GM12872 (cell line): ENCODE measurements at regions not wholly inside any gene's neighbourhood (a gene's known extent, or its start where the extent isn't known, plus 50 kb on each side); places are given as distances from the start of the nearest gene placed in this dataset.

Experiments
- TF ChIP-seq, protein P1 (sequence below): IDR thresholded peaks from 3 replicates; pipeline ENCODE4 v1.5.1; 2011; ENCODE audit warnings: low read depth, mild to moderate bottlenecking, low read length, moderate library complexity; ENCODE audit not compliant: insufficient read depth

- TF ChIP-seq, protein P1, sequence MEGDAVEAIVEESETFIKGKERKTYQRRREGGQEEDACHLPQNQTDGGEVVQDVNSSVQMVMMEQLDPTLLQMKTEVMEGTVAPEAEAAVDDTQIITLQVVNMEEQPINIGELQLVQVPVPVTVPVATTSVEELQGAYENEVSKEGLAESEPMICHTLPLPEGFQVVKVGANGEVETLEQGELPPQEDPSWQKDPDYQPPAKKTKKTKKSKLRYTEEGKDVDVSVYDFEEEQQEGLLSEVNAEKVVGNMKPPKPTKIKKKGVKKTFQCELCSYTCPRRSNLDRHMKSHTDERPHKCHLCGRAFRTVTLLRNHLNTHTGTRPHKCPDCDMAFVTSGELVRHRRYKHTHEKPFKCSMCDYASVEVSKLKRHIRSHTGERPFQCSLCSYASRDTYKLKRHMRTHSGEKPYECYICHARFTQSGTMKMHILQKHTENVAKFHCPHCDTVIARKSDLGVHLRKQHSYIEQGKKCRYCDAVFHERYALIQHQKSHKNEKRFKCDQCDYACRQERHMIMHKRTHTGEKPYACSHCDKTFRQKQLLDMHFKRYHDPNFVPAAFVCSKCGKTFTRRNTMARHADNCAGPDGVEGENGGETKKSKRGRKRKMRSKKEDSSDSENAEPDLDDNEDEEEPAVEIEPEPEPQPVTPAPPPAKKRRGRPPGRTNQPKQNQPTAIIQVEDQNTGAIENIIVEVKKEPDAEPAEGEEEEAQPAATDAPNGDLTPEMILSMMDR: no peak
Observed at GRCh38 chrX:55379396-55379795, 72.5 kb upstream of the MAGEH1 start.

DNA sequence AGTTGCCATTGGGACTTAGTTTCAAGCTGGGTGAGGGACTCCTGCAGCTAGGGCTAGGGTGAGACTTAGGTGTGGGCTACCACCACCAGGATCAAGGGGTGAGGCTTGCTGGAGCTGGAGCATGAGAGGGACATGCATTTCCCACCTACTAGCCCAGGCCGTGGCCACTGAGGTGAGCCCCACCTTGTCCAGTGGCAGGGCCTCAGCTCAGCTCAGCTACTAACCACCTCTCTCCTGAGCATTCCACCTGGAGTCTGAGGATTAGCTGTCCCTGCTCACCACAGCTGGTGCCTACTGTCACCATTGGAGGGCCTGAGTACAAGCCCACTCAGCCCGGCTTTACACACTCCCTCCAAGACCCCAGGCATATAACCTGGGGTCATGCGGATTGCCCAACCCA, 62.6 kb upstream of the MAGEH1 start:
- TF ChIP-seq, protein P1: no peak
